Stimulated activated naive B cell treated with anti-CD40 and anti-IgM and Interleukin-4, amounts not matched to agents 10 μg/mL and 1 μg/mL and 100 μg/mL, for 72 hours (primary cell): ENCODE measurements at regions not wholly inside any gene's neighbourhood (a gene's known extent, or its start where the extent isn't known, plus 50 kb on each side); places are given as distances from the start of the nearest gene placed in this dataset.

Source experiments
- ATAC-seq, 2 donors: fragments of 150-1000 bp; cut with Tn5 transposase; replicated peaks; 2 replicates each; pipeline ENCODE4 v1.10.0; 2021; ENCODE audit warnings: moderate library complexity in 1 of 2
- DNase-seq: peaks from one replicate; pipeline ENCODE4 v3.0.0; 2021
- H3K27ac Mint-ChIP-seq: one replicate; pipeline ENCODE4 v1.8.0; 2022; ENCODE audit warnings: mild to moderate bottlenecking, mixed read lengths
- H3K27me3 Mint-ChIP-seq, 2 donors: one replicate each; pipeline ENCODE4 v1.8.0; 2022; ENCODE audit warnings: mixed read lengths in 2 of 2
- H3K36me3 Mint-ChIP-seq, 2 donors: one replicate each; pipeline ENCODE4 v1.8.0; 2022; ENCODE audit warnings: mixed read lengths in 2 of 2, mild to moderate bottlenecking in 1 of 2
- H3K4me1 Mint-ChIP-seq, 2 donors: one replicate each; pipeline ENCODE4 v1.8.0; 2022; ENCODE audit warnings: mixed read lengths in 2 of 2, mild to moderate bottlenecking in 1 of 2
- H3K4me3 Mint-ChIP-seq, 2 donors: one replicate each; pipeline ENCODE4 v1.8.0; 2022; ENCODE audit warnings: mild to moderate bottlenecking in 2 of 2, mixed read lengths in 2 of 2, moderate library complexity in 1 of 2
- H3K9me3 Mint-ChIP-seq, 2 donors: one replicate each; pipeline ENCODE4 v1.8.0; 2022; ENCODE audit warnings: mixed read lengths in 2 of 2, mild to moderate bottlenecking in 1 of 2

DNA sequence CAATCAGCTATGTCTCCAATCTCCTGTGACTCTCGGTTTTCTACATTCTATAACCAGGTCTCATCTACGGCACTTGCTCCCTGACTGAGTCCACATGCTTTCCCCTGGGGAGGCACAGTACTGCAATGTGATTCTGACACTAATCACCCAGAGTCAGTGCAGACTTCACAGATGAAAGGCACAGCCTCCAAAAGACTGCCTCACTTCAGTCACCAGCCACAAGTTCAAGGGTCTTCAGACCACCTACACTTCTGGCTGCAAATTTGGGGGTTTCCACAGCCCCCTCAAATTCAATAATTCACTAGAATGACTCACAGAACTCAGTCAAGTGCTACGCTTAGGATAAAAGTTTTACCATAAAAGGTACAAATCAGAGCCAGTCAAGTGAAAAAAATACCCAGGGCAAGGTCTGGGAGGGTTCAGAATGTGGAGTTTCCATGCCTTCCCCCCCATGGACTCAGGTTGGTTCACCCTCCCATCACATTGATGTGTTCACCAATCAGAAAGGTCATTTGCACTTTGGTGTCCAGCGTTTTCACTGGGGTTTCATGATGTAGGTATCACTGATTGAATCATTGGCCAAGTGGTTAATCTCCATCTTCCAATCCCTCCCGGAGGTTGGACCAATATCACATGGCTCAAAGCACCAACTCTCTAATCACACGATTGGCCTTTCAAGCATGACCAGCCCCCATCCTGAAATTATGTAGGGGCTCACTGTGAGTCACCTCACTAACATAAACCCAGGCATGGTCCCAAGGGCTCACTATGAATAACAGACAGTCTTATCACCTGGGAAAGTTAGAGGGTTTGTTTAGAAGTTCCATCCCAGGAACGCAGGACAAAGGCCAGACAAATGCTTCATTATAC is 182.9 kb upstream of the CAMK1G start:
- H3K27me3 Mint-ChIP-seq: no peaks in the 10 kb centered on the region
- ATAC-seq (no peak), DNase-seq (no peak)
- no peak overlapping the region for H3K4me3 Mint-ChIP-seq
- no peak overlapping the region for H3K27ac Mint-ChIP-seq
- H3K9me3 Mint-ChIP-seq: no peaks in the 10 kb centered on the region
- no peaks in the 10 kb centered on the region for H3K36me3 Mint-ChIP-seq
- H3K4me1 Mint-ChIP-seq: no peaks in the 10 kb centered on the region

DNA sequence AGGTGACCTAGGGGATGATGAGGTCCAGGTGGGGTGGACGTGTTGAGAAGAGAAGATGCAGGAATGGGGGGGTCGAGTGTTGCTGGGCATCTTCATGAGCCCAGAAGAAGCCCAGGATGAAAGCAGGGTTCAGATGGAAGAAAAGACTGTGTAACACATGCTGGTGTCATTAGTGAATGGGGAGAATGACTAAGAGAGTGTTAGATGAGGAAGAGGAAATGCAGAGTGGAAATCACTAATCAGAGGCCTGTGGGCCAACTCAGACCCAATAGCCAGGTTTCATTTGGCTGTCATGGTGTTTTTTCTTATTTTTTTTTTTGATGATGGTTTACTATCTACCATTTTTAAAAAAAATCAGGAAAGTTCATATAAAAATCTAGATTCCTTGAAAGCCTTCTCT is 180.8 kb upstream of the CAMK1G start:
- Mint-ChIP-seq H3K27me3 (peaks cover 0 to 2% of the 10 kb centered on the region in 2 donors), H3K36me3 (no peaks in the 10 kb centered on the region), H3K4me1 (no peaks in the 10 kb centered on the region), H3K4me3 (no peak overlapping the region), H3K27ac (no peak overlapping the region), H3K9me3 (peaks cover 0 to 2% of the 10 kb centered on the region in 2 donors)
- no peak for ATAC-seq
- no peak for DNase-seq

DNA sequence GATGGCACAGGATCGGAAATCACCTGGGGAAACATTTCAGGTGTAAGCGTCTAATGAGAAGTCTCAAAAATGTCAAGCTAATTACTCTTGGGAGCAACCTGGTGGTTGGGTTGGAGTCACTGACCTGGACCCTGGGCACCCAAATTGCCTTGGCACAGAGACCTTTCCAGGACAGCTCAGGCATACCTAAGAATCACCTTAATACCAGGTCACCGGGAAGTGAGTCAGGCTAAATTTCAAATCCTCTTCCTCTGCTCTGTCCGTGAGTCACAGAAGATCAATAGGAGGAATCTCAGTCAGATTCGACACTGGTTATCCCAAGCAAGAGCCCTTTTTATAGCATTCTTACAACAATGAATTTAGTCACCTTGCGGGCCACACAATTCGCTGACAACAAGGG is 179.6 kb upstream of the CAMK1G start:
- Mint-ChIP-seq H3K36me3 (no peaks in the 10 kb centered on the region), H3K9me3 (peaks cover 0 to 6% of the 10 kb centered on the region in 2 donors), H3K27me3 (peaks cover 0 to 7% of the 10 kb centered on the region in 2 donors), H3K4me1 (no peaks in the 10 kb centered on the region), H3K4me3 (no peak overlapping the region), H3K27ac (no peak overlapping the region)
- DNase-seq (no peak), ATAC-seq (no peak)

DNA sequence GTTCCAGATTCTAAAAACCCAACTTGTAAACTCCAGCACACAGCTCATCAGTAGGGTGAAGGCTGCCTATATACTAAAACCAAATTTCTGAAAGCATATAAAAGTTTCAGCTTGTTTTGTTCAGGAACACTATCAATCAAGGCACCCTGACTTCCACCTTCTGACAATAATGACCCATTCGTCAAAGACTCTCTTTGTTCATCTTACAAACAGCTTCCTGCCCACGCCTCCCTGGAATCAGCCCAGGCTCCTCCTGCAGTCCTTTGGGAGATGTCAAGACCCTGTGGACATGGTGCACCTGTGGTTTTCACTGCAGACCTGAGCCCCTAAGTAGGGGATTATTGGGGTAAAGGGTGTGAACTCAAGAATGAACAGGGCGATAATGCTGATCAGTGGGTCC is 178.9 kb upstream of the CAMK1G start:
- no peaks in the 10 kb centered on the region for H3K36me3 Mint-ChIP-seq
- ATAC-seq (no peak), DNase-seq (no peak)
- H3K4me1 Mint-ChIP-seq: no peaks in the 10 kb centered on the region
- H3K9me3 Mint-ChIP-seq: peaks cover 0 to 6% of the 10 kb centered on the region in 2 donors
- no peak overlapping the region for H3K27ac Mint-ChIP-seq
- H3K4me3 Mint-ChIP-seq: no peak overlapping the region
- peaks cover 0 to 7% of the 10 kb centered on the region in 2 donors for H3K27me3 Mint-ChIP-seq

DNA sequence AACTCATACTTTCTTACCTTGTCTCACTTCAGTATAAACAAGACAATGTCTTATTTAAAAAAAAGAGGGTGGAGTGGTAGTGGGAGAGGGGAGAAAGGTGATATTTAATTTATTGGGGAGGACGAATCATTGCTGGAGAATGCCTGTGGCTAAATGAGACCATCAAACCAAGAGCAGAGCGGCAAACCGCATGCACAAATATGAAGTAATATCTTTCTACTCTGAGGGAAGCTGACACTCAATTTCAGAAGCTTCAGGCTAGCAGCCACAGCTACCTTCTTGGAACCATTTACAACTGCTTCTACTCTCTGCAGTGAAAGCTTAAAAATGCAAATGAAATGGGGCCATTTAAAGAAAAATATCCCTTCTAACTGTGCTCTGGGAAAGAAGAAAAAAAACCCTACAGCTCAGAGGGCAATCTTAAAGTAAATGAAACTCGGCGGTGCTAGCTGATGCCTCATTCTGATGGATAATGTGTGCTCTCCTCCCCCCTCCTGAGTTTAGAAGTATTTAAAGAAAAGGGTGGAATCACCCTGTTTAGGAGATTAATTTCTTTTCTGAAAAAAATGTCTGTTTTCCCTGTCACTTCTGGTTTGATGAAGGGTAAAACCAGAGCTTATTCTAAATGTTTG is 178.2 kb upstream of the CAMK1G start:
- Mint-ChIP-seq H3K4me1 (no peaks in the 10 kb centered on the region), H3K27me3 (peaks cover 0 to 7% of the 10 kb centered on the region in 2 donors), H3K9me3 (peaks cover 0 to 6% of the 10 kb centered on the region in 2 donors), H3K4me3 (no peak overlapping the region), H3K27ac (no peak overlapping the region), H3K36me3 (no peaks in the 10 kb centered on the region)
- DNase-seq (no peak), ATAC-seq (no peak)

DNA sequence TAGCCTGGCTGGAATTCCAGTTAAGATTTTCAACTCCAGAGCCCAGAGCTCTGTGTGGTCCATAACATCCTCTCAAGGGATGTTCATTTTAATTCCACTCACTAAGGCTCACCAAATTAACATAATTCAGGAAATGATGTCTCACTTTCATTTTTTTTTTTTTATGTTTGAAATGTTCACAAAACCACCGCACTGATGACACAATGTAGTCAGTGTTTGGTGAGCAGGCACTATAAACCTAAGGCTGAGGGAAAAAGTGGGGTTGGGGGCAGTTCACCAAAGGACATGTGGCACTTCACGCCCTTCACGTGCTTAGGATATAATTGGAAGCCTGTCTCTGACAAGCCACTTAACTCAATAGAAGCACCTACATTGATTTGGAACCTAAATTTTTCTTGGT is 177.3 kb upstream of the CAMK1G start:
- no peaks in the 10 kb centered on the region for H3K4me1 Mint-ChIP-seq
- no peak for DNase-seq
- peaks cover 0 to 7% of the 10 kb centered on the region in 2 donors for H3K27me3 Mint-ChIP-seq
- H3K4me3 Mint-ChIP-seq: no peak overlapping the region
- H3K36me3 Mint-ChIP-seq: no peaks in the 10 kb centered on the region
- ATAC-seq: no peak
- peaks cover 0 to 6% of the 10 kb centered on the region in 2 donors for H3K9me3 Mint-ChIP-seq
- no peak overlapping the region for H3K27ac Mint-ChIP-seq

DNA sequence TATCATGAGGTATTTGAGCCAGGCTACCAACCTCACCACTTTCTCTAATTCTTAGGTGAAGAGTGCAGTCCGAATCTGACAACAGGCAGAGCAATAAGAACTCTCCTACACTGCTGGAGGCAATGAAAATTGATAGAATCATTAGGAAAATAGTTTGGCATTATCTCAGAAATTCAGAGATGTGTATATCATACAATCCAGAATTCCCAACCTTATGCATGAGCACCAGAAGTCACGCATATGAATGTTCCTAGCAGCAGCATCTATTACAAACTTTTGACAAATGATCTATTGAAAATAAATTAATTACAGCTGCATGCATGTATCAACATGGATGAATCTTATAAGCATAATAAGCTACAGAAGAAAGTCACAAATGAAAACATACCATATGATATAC is 176.9 kb upstream of the CAMK1G start:
- no peak for DNase-seq

DNA sequence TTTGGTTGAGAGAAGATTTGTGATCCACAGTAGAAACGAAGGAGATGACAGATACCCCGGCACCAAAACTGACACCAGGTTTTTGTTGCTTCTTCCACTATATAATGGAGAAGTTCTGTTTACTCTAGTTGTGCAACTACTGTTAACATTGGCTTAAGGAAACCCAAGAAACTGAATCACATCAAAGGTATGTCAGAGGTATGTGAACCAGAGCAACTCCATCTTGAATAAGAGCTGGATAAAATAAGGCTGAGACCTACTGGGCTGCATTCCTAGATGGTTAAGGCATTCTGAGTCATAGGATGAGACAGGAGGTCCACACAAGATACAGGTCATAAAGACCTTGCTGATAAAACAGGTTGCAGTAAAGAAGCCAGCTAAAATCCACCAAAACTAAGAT is 173.7 kb upstream of the CAMK1G start:
- Mint-ChIP-seq H3K27ac (no peak overlapping the region), H3K4me1 (no peaks in the 10 kb centered on the region), H3K9me3 (peaks cover 0 to 6% of the 10 kb centered on the region in 2 donors), H3K27me3 (peaks cover 7 to 20% of the 10 kb centered on the region in 2 donors), H3K36me3 (no peaks in the 10 kb centered on the region), H3K4me3 (no peak overlapping the region)
- ATAC-seq: no peak
- no peak for DNase-seq

More for the DNA sequence above, 176.9 kb upstream of the CAMK1G start:
- H3K27me3 Mint-ChIP-seq: peaks cover 0 to 11% of the 10 kb centered on the region in 2 donors
- no peaks in the 10 kb centered on the region for H3K36me3 Mint-ChIP-seq
- ATAC-seq: no peak
- no peak overlapping the region for H3K27ac Mint-ChIP-seq
- no peak overlapping the region for H3K4me3 Mint-ChIP-seq
- no peaks in the 10 kb centered on the region for H3K4me1 Mint-ChIP-seq
- H3K9me3 Mint-ChIP-seq: peaks cover 0 to 6% of the 10 kb centered on the region in 2 donors

DNA sequence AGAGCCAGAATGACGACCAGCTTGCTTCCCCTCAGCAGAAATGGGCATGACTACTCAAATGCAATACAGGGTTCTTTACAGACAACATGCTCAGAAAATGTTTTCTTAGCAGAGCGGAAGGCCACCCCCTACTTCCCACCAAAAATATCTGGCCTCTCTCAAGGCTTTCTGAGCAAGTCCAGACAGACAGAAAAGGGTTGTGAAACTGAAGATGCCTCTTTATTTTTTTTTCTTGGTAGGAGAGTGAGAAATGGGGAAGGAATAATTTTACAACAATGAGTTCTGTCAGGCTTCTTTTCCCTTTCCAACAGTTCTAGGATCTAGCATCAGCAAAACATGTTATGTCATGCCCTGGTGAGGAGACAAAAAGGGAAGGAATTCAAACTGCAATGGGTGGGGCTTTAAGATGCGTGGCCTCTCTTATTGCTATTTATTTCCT is 172.0 kb upstream of the CAMK1G start:
- H3K27ac Mint-ChIP-seq: no peak overlapping the region
- H3K27me3 Mint-ChIP-seq: peaks cover 13 to 25% of the 10 kb centered on the region in 2 donors
- peaks cover 0 to 6% of the 10 kb centered on the region in 2 donors for H3K9me3 Mint-ChIP-seq
- no peaks in the 10 kb centered on the region for H3K4me1 Mint-ChIP-seq
- ATAC-seq (no peak), DNase-seq (no peak)
- H3K4me3 Mint-ChIP-seq: no peak overlapping the region
- H3K36me3 Mint-ChIP-seq: no peaks in the 10 kb centered on the region

DNA sequence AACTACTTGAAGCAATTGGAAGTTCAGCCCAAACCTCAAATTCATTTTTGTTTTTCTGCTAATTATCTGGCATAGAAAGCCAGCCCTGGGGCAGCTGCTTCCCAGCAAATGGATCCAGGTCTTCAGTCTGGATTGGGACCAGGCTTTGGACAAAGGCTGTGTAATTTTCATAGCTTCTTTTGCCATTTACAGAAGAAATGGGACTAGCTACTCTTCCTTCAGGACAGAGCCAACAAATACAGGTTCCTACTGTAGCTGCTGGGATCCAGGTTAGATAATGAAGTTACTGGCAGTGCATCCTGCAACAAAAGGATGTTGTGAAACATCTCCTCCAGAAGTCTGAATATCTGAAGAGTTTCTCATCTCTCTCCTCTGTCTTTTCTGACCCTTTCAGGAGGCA is 171.5 kb upstream of the CAMK1G start:
- DNase-seq: no peak
- H3K27ac Mint-ChIP-seq: no peak overlapping the region
- H3K36me3 Mint-ChIP-seq: no peaks in the 10 kb centered on the region
- H3K4me3 Mint-ChIP-seq: no peak overlapping the region
- H3K9me3 Mint-ChIP-seq: peaks cover 0 to 6% of the 10 kb centered on the region in 2 donors
- ATAC-seq: no peak
- H3K27me3 Mint-ChIP-seq: peaks cover 13 to 25% of the 10 kb centered on the region in 2 donors
- H3K4me1 Mint-ChIP-seq: no peaks in the 10 kb centered on the region

DNA sequence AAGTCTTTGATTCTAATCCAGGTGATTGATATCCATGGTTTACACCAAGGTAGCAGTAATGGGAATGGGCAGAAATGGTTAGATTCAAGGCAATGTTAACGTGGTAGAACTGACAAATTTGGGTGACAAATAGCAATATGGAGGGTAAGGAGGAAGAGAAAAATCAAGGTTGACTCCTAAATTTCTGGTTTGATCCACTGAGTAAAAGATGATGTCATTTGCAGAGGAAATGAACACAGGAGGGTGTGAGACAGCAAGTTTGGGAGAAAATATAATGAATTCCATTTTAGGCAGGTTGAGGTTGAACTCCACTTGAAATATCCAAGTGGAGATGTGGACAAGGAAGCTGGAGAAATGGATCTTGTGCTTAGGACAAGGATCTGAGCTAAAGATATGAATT is 170.9 kb upstream of the CAMK1G start:
- DNase-seq (no peak), ATAC-seq (no peak)
- H3K27ac Mint-ChIP-seq: no peak overlapping the region
- no peak overlapping the region for H3K4me3 Mint-ChIP-seq
- H3K36me3 Mint-ChIP-seq: no peaks in the 10 kb centered on the region
- H3K4me1 Mint-ChIP-seq: no peaks in the 10 kb centered on the region
- H3K27me3 Mint-ChIP-seq: peaks cover 13 to 25% of the 10 kb centered on the region in 2 donors
- peaks cover 0 to 5% of the 10 kb centered on the region in 2 donors for H3K9me3 Mint-ChIP-seq

DNA sequence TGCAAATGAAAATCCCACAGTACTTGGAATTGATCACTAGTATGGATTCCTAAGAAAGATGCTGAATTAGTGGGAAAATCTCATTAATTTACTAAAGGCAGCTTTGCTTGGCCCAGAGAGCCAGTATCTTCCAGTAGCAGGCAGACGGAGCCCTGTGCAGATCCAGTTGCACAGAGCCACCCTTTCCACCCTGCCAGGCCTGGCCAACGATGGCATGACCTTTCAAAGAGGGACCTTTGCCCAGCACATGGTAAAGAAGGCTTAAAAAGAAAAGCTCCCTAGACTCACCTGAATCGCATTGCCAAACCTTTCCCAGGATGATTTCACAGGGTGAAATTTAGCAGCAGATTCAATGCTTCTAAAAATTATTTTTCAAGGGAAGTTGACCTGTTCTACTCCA is 170.5 kb upstream of the CAMK1G start:
- DNase-seq: no peak
- Mint-ChIP-seq H3K27ac (no peak overlapping the region), H3K4me1 (no peaks in the 10 kb centered on the region), H3K27me3 (peaks cover 13 to 20% of the 10 kb centered on the region in 2 donors), H3K9me3 (no peaks in the 10 kb centered on the region), H3K4me3 (no peak overlapping the region), H3K36me3 (no peaks in the 10 kb centered on the region)
- ATAC-seq: no peak

DNA sequence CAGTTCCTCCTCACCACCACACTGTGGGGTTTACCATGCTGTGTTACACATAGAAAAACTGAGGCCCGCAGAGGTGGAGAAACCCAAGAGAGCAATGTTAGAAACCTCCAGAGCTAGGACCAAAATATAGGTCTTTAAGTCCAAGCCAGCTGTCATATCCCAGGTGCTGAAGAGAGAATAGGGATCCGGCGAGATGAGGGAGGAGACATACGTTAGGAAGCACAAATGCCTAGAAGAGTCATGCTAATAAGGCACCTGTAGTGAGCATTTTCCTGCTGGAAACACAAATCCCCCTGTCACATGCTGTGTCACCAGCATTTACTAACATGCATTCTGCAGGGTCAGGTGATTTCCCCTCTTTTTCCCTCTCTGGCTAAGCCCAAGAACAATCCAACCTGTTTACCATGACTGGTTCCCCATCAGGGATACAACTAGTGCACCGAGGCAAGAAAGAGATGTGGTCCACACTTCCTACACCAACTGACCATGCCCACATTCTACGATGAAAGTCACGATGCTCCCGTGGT is 168.6 kb upstream of the CAMK1G start:
- no peaks in the 10 kb centered on the region for H3K9me3 Mint-ChIP-seq
- DNase-seq: no peak
- H3K27me3 Mint-ChIP-seq: peaks cover 13 to 19% of the 10 kb centered on the region in 2 donors
- ATAC-seq: no peak
- no peak overlapping the region for H3K27ac Mint-ChIP-seq
- H3K4me3 Mint-ChIP-seq: no peak overlapping the region
- H3K36me3 Mint-ChIP-seq: no peaks in the 10 kb centered on the region
- no peaks in the 10 kb centered on the region for H3K4me1 Mint-ChIP-seq

DNA sequence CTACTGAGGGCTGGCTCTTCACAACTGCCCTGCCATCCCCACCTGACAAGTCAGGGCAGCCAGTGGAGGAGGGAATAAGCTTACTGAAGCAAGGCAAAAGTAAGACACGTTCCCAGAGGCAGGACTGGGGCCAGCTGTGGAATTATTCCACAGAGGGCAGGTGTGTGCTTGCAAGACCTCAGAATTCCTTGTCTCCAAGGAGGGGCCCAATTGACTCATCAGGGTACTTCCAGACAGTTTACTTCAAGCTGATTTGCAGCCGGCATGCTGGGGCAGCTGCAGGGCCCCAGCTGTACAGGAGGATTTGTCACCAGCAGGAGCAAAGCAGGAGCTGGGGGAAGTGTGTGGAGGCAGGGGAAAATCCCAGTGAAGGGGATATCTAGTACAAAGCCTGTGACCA is 167.5 kb upstream of the CAMK1G start:
- no peak overlapping the region for H3K27ac Mint-ChIP-seq
- no peaks in the 10 kb centered on the region for H3K9me3 Mint-ChIP-seq
- H3K4me3 Mint-ChIP-seq: no peak overlapping the region
- H3K36me3 Mint-ChIP-seq: no peaks in the 10 kb centered on the region
- no peak for ATAC-seq
- H3K27me3 Mint-ChIP-seq: peaks cover 13 to 19% of the 10 kb centered on the region in 2 donors
- no peak for DNase-seq
- no peaks in the 10 kb centered on the region for H3K4me1 Mint-ChIP-seq

DNA sequence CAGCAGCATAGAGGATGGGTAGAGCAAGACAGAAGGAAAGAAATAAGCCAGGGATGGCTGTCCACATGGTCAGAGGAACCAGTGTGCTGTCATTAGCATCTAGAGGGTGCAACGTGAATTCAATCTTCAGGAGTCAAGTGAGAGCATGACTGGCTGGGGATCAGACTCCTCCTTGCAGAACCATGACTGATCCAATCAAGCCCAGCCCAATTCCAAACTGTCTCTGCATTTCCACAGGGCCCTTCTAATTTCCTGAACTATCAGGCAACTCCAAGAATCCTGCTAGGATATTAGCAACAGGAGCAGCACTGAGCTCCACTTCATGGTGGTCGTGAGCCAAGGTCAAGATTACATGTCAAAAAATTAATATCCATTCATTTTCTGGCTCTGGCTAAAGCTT is 166.8 kb upstream of the CAMK1G start:
- no peaks in the 10 kb centered on the region for H3K9me3 Mint-ChIP-seq
- no peaks in the 10 kb centered on the region for H3K4me1 Mint-ChIP-seq
- no peak overlapping the region for H3K4me3 Mint-ChIP-seq
- peaks cover 13 to 16% of the 10 kb centered on the region in 2 donors for H3K27me3 Mint-ChIP-seq
- ATAC-seq (no peak), DNase-seq (no peak)
- H3K27ac Mint-ChIP-seq: no peak overlapping the region
- no peaks in the 10 kb centered on the region for H3K36me3 Mint-ChIP-seq
